Uterus (tissue), 2 donors: ENCODE measurements at regions not wholly inside any gene's neighbourhood (a gene's known extent, or its start where the extent isn't known, plus 50 kb on each side); places are given as distances from the start of the nearest gene placed in this dataset.

Experiments used
- POLR2A ChIP-seq, 2 donors: fragments of 450-650 bp; IDR thresholded peaks; one replicate each; pipeline ENCODE4 v1.6.1; 2016; ENCODE audit warnings: antibody characterized with exemption in 2 of 2, mild to moderate bottlenecking in 1 of 2, moderate library complexity in 1 of 2
- TF ChIP-seq, protein P1 (sequence below), 4 experiments: fragments of 200-600 bp in 2 of 4; fragments of 450-650 bp in 2 of 4; sonication (generic) in 2 of 4; IDR thresholded peaks; one replicate each; pipeline ENCODE4 v1.5.1; 2016 to 2019; ENCODE audit warnings: antibody characterized with exemption in 4 of 4, mild to moderate bottlenecking in 2 of 4, moderate library complexity in 1 of 4

DNA sequence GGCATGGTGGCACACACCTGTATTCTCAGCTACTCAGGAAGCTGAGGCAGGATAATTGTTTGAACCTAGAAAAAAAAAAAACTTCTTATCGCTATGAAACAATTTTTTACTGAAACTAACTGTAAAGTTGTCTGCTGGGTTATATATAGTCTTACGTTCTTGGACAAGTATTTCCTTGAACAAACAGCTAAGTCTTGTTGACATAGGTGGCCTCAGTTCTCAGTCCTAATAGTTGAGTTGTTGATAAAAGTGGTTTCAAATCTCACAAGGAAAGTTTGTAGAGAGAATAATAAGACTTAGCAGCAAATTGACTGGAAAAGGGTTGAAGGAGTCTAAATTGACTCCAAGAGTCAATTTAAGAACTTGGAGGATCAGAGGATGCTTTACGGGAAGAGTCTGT, 166.5 kb upstream of the KCNJ3 start:
- TF ChIP-seq, protein P1, sequence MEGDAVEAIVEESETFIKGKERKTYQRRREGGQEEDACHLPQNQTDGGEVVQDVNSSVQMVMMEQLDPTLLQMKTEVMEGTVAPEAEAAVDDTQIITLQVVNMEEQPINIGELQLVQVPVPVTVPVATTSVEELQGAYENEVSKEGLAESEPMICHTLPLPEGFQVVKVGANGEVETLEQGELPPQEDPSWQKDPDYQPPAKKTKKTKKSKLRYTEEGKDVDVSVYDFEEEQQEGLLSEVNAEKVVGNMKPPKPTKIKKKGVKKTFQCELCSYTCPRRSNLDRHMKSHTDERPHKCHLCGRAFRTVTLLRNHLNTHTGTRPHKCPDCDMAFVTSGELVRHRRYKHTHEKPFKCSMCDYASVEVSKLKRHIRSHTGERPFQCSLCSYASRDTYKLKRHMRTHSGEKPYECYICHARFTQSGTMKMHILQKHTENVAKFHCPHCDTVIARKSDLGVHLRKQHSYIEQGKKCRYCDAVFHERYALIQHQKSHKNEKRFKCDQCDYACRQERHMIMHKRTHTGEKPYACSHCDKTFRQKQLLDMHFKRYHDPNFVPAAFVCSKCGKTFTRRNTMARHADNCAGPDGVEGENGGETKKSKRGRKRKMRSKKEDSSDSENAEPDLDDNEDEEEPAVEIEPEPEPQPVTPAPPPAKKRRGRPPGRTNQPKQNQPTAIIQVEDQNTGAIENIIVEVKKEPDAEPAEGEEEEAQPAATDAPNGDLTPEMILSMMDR (IDR thresholded peaks at IDR 0.05) = no peak
- TF ChIP-seq POLR2A (IDR thresholded peaks at IDR 0.05) = no peak
